ENCODE measurements at regions not wholly inside any gene's neighbourhood (a gene's known extent, or its start where the extent isn't known, plus 50 kb on each side); places are given as distances from the start of the nearest gene placed in this dataset.

DNA sequence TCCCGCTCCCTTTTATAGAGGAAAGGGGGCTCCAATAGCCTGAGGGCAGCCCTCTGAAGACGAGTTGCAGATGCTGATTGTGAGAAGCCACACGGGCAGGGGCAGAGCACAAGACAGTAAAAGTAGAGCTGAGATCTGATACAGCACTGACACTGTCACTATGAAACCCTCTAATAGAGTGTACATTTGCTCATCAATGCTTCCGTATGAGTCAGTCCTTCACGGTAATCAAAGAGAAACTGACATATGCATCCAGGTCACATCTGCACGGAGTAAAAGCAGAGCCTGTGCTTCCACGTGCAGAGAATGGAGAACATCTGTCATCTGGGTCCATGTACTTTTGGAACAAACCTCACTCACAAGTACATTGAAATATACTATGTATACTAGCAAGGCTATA lies 60.6 kb upstream of the TMEM215 start:
- TF ChIP-seq CBX3 (IDR thresholded peaks at IDR 0.05; ENCODE audit: low read depth) (no peak), SIN3A (IDR thresholded peaks at IDR 0.05; ENCODE audit: low read depth) (no peak), ELF1 (IDR thresholded peaks at IDR 0.05; ENCODE audit: borderline replicate concordance, low read depth) (no peak), TCF7L2 (IDR thresholded peaks at IDR 0.05; ENCODE audit: borderline replicate concordance, extremely low read depth, insufficient read depth, insufficient read length) (no peak)

DNA sequence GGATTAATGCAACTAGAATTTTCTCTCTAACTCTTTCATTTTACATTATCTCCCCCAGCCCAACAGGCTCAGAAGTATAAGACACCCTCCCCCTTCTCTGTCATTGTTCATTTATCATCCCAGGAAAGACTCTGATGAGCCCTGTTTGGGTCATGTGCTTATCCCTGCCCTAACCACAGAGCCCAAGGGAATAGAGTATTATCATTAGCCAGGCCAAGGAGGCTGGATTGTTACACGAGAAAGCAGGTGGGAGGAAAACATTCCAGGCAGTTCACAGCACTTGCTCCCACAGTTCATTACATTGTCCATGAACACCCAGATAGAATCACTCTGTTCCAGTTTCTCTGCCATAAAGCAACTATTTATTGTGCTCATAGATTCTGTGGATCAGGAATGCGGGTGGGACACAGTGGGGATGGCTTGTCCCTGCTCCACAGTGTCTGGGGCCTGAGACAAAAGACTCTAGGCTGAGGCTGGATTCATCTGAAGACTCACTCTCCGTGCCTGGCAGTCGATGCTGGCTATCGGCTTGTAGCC lies 59.5 kb upstream of the TMEM215 start:
- no peak for TF ChIP-seq ZFX (IDR thresholded peaks at IDR 0.05)
- TF ChIP-seq, protein P1, sequence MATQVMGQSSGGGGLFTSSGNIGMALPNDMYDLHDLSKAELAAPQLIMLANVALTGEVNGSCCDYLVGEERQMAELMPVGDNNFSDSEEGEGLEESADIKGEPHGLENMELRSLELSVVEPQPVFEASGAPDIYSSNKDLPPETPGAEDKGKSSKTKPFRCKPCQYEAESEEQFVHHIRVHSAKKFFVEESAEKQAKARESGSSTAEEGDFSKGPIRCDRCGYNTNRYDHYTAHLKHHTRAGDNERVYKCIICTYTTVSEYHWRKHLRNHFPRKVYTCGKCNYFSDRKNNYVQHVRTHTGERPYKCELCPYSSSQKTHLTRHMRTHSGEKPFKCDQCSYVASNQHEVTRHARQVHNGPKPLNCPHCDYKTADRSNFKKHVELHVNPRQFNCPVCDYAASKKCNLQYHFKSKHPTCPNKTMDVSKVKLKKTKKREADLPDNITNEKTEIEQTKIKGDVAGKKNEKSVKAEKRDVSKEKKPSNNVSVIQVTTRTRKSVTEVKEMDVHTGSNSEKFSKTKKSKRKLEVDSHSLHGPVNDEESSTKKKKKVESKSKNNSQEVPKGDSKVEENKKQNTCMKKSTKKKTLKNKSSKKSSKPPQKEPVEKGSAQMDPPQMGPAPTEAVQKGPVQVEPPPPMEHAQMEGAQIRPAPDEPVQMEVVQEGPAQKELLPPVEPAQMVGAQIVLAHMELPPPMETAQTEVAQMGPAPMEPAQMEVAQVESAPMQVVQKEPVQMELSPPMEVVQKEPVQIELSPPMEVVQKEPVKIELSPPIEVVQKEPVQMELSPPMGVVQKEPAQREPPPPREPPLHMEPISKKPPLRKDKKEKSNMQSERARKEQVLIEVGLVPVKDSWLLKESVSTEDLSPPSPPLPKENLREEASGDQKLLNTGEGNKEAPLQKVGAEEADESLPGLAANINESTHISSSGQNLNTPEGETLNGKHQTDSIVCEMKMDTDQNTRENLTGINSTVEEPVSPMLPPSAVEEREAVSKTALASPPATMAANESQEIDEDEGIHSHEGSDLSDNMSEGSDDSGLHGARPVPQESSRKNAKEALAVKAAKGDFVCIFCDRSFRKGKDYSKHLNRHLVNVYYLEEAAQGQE (IDR thresholded peaks at IDR 0.05; ENCODE audit: low read depth) = no peak
- TF ChIP-seq, protein P2, sequence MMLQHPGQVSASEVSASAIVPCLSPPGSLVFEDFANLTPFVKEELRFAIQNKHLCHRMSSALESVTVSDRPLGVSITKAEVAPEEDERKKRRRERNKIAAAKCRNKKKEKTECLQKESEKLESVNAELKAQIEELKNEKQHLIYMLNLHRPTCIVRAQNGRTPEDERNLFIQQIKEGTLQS (IDR thresholded peaks at IDR 0.05) = no peak
- TF ChIP-seq SIN3A (IDR thresholded peaks at IDR 0.05; ENCODE audit: low read depth) = no peak
- TF ChIP-seq FOSL1 (IDR thresholded peaks at IDR 0.05; ENCODE audit: low read depth) = no peak
- no peak for TF ChIP-seq EZH2phosphoT487 (IDR thresholded peaks at IDR 0.05; ENCODE audit: borderline replicate concordance)
- no peak for TF ChIP-seq YY1 (IDR thresholded peaks at IDR 0.05; ENCODE audit: extremely low read depth, insufficient replicate concordance, low read depth, low read length)
- no peak for TF ChIP-seq CEBPB (IDR thresholded peaks at IDR 0.05; ENCODE audit: low read depth)
- no peak for TF ChIP-seq CBX3 (IDR thresholded peaks at IDR 0.05; ENCODE audit: low read depth)
- no peaks in the 10 kb centered on the region for H3K4me1 ChIP-seq (ENCODE audit: control insufficient read depth in 1 of 2, insufficient read depth in 2 of 2, low read length in 2 of 2)
- ChIA-PET RAD21 (ENCODE audit: low non-redundant PET in 1 of 2, low total read pairs in 2 of 2, uncharacterized antibody in 2 of 2, unreplicated experiment in 2 of 2) (no interaction called here), POLR2A (no interaction called here), CTCF (no interaction called here)
- DNase-seq (ENCODE audit: low read depth, low spot score) (no peak), ATAC-seq (no peak)
- H4K20me1 ChIP-seq (ENCODE audit: insufficient read depth) = no peaks in the 10 kb centered on the region
- BruUV-seq (replicated peaks) = no TSS peak
- H3K4me3 ChIP-seq (replicated peaks in 1 of 2; ENCODE audit: low read depth in 1 of 2, low read length in 2 of 2) = no peak overlapping the region
- no peaks in the 10 kb centered on the region for H3K36me3 ChIP-seq (ENCODE audit: control insufficient read depth in 1 of 2, insufficient read depth in 2 of 2, low read length in 2 of 2)
- H2AFZ ChIP-seq (ENCODE audit: low read depth, low read length, poor library complexity, severe bottlenecking) = no peak overlapping the region
- no peak overlapping the region for H3K4me2 ChIP-seq (ENCODE audit: low read length)
- no peaks in the 10 kb centered on the region for H3K9me2 ChIP-seq (ENCODE audit: insufficient read depth)
- no peak overlapping the region for H3K27ac ChIP-seq (ENCODE audit: low read depth, low read length)
- peaks cover 41% of the 10 kb centered on the region for H3K27me3 ChIP-seq (ENCODE audit: insufficient read depth, low read length)
- intact Hi-C loops (cut with micrococcal nuclease) = no loop called here
- H3K79me2 ChIP-seq (ENCODE audit: insufficient read depth, low read length) = no peaks in the 10 kb centered on the region
- H3K9me3 ChIP-seq (ENCODE audit: control insufficient read depth in 1 of 2, insufficient read depth in 1 of 2, low read depth in 1 of 2, low read length in 2 of 2) = no peaks in the 10 kb centered on the region
- H3K9ac ChIP-seq (ENCODE audit: low read length) = no peak overlapping the region

More for the DNA sequence above, 60.6 kb upstream of the TMEM215 start:
- RAD21 ChIA-PET (ENCODE audit: low non-redundant PET in 1 of 2, low total read pairs in 2 of 2, uncharacterized antibody in 2 of 2, unreplicated experiment in 2 of 2) = no interaction called here
- Histone ChIP-seq H3K79me2 (ENCODE audit: insufficient read depth, low read length) (no peaks in the 10 kb centered on the region), H3K4me3 (replicated peaks in 1 of 2; ENCODE audit: low read depth in 1 of 2, low read length in 2 of 2) (no peak overlapping the region), H3K36me3 (ENCODE audit: control insufficient read depth in 1 of 2, insufficient read depth in 2 of 2, low read length in 2 of 2) (no peaks in the 10 kb centered on the region), H3K4me1 (ENCODE audit: control insufficient read depth in 1 of 2, insufficient read depth in 2 of 2, low read length in 2 of 2) (no peaks in the 10 kb centered on the region), H3K9me2 (ENCODE audit: insufficient read depth) (no peaks in the 10 kb centered on the region), H3K4me2 (ENCODE audit: low read length) (no peak overlapping the region), H3K27ac (ENCODE audit: low read depth, low read length) (no peak overlapping the region), H2AFZ (ENCODE audit: low read depth, low read length, poor library complexity, severe bottlenecking) (no peak overlapping the region), H3K9me3 (ENCODE audit: control insufficient read depth in 1 of 2, insufficient read depth in 1 of 2, low read depth in 1 of 2, low read length in 2 of 2) (no peaks in the 10 kb centered on the region), H3K9ac (ENCODE audit: low read length) (no peak overlapping the region), H3K27me3 (ENCODE audit: insufficient read depth, low read length) (peaks cover 52% of the 10 kb centered on the region), H4K20me1 (ENCODE audit: insufficient read depth) (no peaks in the 10 kb centered on the region)
- ATAC-seq (no peak; the same call in 1 of the 2 replicates), DNase-seq (ENCODE audit: low read depth, low spot score) (no peak)
- CTCF ChIA-PET = no interaction called here
- intact Hi-C loops (cut with micrococcal nuclease) = no loop called here
- POLR2A ChIA-PET = no interaction called here
- BruUV-seq (replicated peaks) = no TSS peak
